NCI-H2029 (cell line): ENCODE measurements at regions not wholly inside any gene's neighbourhood (a gene's known extent, or its start where the extent isn't known, plus 50 kb on each side); places are given as distances from the start of the nearest gene placed in this dataset.
A peak's percentile ranks its signal among the peaks of the same experiment; 100 is the strongest.

Source experiments
- DNase-seq: peaks from one replicate; lab custom pipeline; 2025; lab: John Stamatoyannopoulos, UW

DNA sequence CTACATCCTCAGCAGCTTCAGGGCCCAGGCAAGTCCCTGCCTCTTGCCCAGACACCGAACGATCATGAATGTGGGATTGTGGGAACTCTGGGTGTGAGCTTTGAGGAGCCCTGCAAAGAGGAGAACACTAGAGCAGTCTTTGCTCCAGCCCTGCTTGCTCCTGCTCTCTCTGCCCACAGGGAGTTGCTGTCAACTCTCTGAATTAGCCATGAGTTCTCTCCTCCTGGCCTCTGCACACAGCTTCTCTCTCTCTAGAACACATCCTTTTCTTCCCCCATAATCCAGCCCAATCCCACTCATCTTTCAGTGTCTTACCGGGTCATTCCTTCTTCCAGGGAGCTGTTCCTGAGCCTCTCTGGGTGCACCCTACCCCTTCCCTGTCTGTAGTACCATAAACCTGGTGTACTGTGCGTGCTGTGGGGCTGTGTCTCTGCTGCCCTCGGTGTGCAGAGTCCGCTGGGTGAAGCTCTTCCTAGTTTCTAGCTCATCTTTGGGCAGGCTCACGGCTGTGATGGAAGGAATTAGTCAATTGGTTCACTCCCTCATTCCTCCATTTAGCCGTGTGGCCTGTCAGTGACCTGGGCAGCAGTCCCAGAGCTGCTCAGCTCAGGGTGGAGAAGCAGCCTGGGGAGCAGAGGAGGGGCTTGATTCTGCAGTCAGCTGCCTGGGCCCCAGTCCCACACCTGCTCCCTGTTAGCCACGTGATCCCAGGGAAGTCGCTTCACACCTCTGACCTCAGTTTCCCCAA lies 132.9 kb upstream of the HDAC4 start:
- DNase-seq: no peak

GRCh38 chr2:239532859-239533258 lies 132.0 kb upstream of the HDAC4 start:
- DNase-seq: peak; percentile 49

DNA sequence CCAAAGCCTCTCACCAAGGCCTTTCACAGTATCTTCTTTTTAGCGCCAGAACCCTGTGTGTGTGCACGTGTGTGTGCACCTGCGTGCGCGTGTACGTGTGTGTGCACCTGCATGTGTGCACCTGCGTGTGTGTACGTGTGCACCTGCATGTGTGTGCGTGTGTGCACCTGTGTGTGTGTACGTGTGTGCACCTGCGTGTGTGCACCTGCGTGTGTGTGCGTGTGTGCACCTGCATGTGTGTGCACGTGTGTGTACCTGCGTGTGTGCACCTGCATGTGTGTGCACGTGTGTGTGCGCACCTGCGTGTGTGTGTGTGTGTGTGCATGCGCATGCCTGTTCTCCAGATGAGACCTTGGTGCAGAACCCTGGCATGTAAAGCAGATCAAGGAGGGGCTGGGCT lies 131.4 kb upstream of the HDAC4 start:
- no peak for DNase-seq

- DNase-seq: no peak
These were observed 130.8 kb upstream of the HDAC4 start for GRCh38 chr2:239531456-239532241.

GRCh38 chr2:239530749-239531316 lies 130.0 kb upstream of the HDAC4 start:
- no peak for DNase-seq

- no peak for DNase-seq
These were observed 128.6 kb upstream of the HDAC4 start for GRCh38 chr2:239529313-239530015.

GRCh38 chr2:239528883-239529282 lies 128.1 kb upstream of the HDAC4 start:
- no peak for DNase-seq

DNA sequence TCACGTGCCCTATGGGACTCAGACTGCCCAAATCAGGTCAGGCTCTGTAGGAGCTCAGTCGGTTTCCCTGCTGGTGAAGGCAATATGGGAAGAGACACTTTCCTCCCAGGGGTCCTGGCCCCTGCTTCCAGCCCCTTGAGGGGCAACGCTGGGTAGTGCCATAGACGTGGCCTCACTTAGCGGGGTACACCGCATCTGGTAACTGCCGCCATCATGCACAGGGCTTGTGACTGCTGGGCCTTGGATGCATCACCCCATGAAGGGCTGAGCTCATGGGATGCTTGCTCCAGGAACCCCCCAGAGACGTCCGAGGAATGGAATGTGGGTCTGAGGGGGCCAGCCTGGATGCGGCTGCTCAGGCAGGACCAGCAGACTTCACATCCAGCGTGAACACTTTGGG lies 127.3 kb upstream of the HDAC4 start:
- DNase-seq: no peak

GRCh38 chr2:239526666-239527415 lies 126.0 kb upstream of the HDAC4 start:
- no peak for DNase-seq

- DNase-seq: no peak
These were observed 125.2 kb upstream of the HDAC4 start for GRCh38 chr2:239526038-239526437.

GRCh38 chr2:239523954-239524330 lies 123.1 kb upstream of the HDAC4 start:
- no peak for DNase-seq

DNA sequence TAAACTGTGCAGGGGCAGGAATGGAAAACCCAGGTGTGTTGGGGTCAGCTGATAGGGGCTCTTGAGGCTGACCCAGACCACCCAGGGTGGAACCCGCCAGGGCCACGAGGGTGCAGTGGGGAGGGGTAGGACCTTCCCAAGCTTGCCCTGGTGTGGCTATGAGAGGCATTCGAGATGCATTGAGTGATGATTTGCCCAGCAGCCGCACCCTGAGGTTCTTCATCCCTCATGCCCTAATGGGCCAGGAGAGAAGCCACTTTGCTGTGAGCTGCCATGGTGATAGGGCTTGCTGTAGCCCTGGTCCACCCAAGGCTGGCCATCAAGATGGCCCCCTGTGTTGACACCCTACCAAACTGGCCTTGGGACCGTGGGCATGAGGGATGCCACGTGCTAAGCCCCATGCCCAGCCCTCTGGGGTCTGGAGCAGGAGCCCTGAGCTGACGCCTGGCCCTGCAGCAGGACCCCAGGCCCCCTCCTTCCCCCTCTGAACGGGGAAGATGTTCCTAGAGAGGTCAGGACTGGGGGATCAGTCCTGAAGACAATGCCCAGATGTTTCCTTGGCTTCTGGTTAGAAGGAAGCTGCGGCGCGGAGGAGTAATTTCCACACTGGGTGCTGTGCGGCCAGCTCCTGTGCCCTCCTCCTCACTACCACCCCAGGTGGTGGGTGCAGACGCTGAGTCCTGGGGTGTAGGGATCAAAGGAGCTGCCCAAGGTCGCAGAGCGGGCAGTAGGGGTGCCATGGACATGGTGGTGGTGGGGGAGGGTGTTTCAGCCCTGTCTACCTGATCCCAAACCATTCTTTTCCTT lies 122.5 kb upstream of the HDAC4 start:
- DNase-seq: no peak

DNA sequence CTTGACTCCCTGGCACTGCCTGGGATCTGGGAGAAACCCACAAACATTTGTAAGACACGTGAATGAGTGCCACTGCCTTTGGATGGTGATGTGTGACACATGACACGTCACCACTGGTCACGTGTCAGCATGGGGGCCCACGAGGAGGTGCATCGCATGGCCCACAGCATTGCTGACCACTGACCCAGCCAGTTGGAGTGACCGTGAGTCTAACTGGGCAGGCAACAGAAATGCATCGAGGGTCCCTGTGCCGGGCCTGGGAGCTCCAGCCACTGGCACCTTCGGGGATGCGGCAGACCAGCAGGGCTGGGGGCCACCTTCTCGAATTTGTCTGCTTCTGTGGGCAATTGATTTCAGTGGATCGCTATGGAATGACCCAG lies 121.9 kb upstream of the HDAC4 start:
- DNase-seq: no peak

GRCh38 chr2:239522002-239522739 lies 121.4 kb upstream of the HDAC4 start:
- DNase-seq: no peak

- DNase-seq: no peak
These were observed 120.6 kb upstream of the HDAC4 start for GRCh38 chr2:239521518-239521815.

GRCh38 chr2:239520811-239521517 lies 120.1 kb upstream of the HDAC4 start:
- DNase-seq: no peak

DNA sequence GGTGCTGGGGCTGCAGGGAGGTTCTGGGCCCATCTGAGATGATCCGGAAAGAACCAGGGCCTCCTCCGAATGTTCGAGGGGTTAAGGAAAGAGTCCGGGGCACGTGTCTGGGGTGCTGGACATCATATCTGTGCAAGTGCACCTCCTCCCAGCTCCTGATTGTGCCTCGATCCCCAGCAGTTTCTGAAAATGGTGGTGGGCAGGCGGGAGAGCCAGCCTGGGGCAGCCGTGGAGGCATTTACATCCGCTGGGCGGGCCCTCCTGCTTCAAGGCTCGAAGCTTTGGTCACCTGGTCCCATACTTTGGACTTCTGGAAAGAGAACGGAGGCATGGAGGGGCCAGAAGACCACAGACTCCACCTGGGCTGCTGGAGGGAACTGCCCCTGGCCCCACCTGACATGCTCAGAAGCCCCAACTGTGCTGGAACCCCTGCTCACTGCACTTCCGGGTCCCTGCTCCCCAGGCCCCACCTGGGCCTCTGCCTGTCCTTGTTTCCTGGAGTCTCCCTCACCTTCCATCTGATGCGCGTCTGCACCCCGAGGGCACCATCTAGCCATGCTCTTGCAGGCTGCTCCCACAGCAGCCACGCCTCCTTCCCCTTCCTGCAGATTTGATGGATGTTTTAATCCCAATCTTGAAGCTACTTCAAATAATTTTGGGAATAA lies 119.2 kb upstream of the HDAC4 start:
- DNase-seq: no peak

DNA sequence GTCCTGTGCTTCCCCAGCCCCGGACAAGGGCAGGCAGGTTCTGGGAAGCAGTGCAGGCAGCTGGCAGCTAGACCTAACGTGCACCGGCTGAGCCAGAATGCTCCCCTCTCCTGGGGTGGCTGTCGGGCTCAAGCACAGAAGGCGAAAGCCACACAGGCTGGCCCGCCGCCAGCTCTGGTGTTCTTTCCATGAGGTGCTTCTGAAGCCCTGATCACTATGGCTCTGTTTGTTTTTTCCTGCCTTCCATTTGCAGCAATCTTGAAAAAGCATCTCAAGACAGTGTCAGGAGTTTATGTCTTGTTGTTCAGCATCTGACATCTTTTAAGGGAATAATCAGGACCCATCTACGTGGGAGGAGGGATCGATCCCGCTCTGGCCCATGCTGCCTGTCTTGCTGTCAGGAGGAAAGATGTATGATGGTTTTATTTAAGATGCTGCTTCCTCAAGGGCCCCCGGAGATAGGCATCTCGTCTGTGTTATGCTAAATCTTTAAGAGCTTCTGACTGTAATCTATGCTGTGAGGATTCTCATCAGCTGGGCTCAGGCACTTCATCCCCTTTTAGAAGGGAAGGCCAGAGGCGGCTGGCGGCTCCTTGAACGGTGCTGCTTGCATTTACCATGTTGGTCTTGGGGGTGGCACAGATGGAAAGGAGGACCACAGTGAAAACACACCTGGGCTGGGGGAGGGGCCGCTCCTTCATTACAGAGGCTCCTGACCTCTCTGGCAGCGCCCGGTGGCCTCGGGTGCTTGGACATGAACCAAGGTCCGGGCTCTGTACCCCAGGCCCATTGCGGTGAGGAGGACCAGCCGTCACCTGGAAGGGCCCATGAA lies 118.5 kb upstream of the HDAC4 start:
- DNase-seq: peak; percentile 12
